GM12892 (cell line): ENCODE measurements at regions not wholly inside any gene's neighbourhood (a gene's known extent, or its start where the extent isn't known, plus 50 kb on each side); places are given as distances from the start of the nearest gene placed in this dataset.

ENCODE experiments used
- POLR2A ChIP-seq: IDR thresholded peaks from 2 replicates; pipeline ENCODE4 v1.6.1; 2011; ENCODE audit warnings: low read depth, low read length, control low read depth
- POLR2AphosphoS5 ChIP-seq: IDR thresholded peaks from 2 replicates; pipeline ENCODE4 v1.6.1; 2011; ENCODE audit warnings: low read depth, low read length, control low read depth
- TAF1 ChIP-seq: IDR thresholded peaks from 2 replicates; pipeline ENCODE4 v1.6.1; 2011; ENCODE audit warnings: low read depth, mild to moderate bottlenecking, control low read depth, low read length, borderline replicate concordance

DNA sequence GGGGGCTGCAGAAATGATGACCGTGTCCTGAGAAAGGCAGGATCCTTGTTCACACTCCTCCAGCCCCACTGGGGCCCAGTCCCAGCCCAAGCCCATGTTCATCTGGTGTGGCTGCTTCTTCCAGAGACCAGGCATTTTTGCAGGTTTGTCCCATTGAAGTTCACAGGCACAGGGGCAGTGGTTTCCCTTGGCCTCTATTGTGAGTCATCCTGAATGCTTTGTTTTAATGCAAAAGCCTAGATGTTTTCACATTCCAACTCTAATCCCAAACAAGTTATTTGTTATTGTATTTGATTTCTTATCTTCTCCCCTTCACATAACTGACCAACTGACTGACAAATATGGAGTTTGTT is 426.4 kb upstream of the ID2 start:
- TF ChIP-seq POLR2A, result no peak
- no peak for TF ChIP-seq TAF1
- no peak for TF ChIP-seq POLR2AphosphoS5
